Activated T-helper 17 cell treated with anti-CD3 and anti-CD28 coated beads, Interleukin-2, amount 50 U/mL, for 72 hours (primary cell): ENCODE measurements at regions not wholly inside any gene's neighbourhood (a gene's known extent, or its start where the extent isn't known, plus 50 kb on each side); places are given as distances from the start of the nearest gene placed in this dataset.

Experiments used
- ATAC-seq: fragments of 150-1000 bp; cut with Tn5 transposase; replicated peaks from 2 replicates; pipeline ENCODE4 v1.10.0; 2021; ENCODE audit warnings: mild to moderate bottlenecking, moderate library complexity
- H3K27ac Mint-ChIP-seq: one replicate; pipeline ENCODE4 v1.8.0; 2022; ENCODE audit warnings: mixed read lengths
- H3K27me3 Mint-ChIP-seq: one replicate; pipeline ENCODE4 v1.8.0; 2022; ENCODE audit warnings: mixed read lengths
- H3K36me3 Mint-ChIP-seq: one replicate; pipeline ENCODE4 v1.8.0; 2022; ENCODE audit warnings: low read depth, mild to moderate bottlenecking, mixed read lengths
- H3K4me1 Mint-ChIP-seq: one replicate; pipeline ENCODE4 v1.8.0; 2022; ENCODE audit warnings: mixed read lengths
- H3K4me3 Mint-ChIP-seq: one replicate; pipeline ENCODE4 v1.8.0; 2022; ENCODE audit warnings: mild to moderate bottlenecking, mixed read lengths
- H3K9me3 Mint-ChIP-seq: one replicate; pipeline ENCODE4 v1.8.0; 2022; ENCODE audit warnings: mixed read lengths

GRCh38 chr13:105262579-105262978, 1272.9 kb downstream of the EFNB2 start:
- H3K9me3 Mint-ChIP-seq: no peaks in the 10 kb centered on the region
- no peaks in the 10 kb centered on the region for H3K4me1 Mint-ChIP-seq
- ATAC-seq: no peak
- H3K27ac Mint-ChIP-seq: no peak overlapping the region
- H3K27me3 Mint-ChIP-seq: no peaks in the 10 kb centered on the region
- no peaks in the 10 kb centered on the region for H3K36me3 Mint-ChIP-seq
- no peak overlapping the region for H3K4me3 Mint-ChIP-seq

GRCh38 chr13:105259426-105259825, 1276.0 kb downstream of the EFNB2 start:
- Mint-ChIP-seq H3K36me3 (no peaks in the 10 kb centered on the region), H3K9me3 (no peaks in the 10 kb centered on the region), H3K4me1 (no peaks in the 10 kb centered on the region), H3K4me3 (no peak overlapping the region), H3K27me3 (no peaks in the 10 kb centered on the region), H3K27ac (no peak overlapping the region)
- no peak for ATAC-seq

GRCh38 chr13:105255472-105255871, 1280.0 kb downstream of the EFNB2 start:
- no peak for ATAC-seq
- Mint-ChIP-seq H3K27me3 (no peaks in the 10 kb centered on the region), H3K27ac (no peak overlapping the region), H3K4me3 (no peak overlapping the region), H3K36me3 (no peaks in the 10 kb centered on the region), H3K4me1 (no peaks in the 10 kb centered on the region), H3K9me3 (no peaks in the 10 kb centered on the region)

DNA sequence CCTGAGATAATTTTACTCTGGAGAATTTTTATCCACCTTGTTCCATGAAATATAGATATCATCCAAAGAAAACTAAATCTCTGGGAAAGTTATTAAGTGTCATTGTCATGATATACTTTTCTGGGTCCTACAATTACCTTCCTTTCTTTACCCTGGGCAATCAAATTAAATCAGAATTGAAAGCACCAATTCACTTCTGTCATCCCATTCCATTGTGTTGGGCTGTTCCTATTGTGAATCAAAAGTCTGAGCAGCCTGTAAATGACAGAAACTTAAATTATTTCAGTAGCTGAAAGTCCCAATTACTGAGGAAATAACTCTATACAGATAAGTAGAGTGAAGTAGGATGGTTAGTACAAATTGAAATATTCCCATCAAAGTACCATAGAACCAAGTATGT, 1284.2 kb downstream of the EFNB2 start:
- Mint-ChIP-seq H3K9me3 (no peaks in the 10 kb centered on the region), H3K27ac (no peak overlapping the region), H3K27me3 (no peaks in the 10 kb centered on the region), H3K4me1 (no peaks in the 10 kb centered on the region), H3K36me3 (no peaks in the 10 kb centered on the region), H3K4me3 (no peak overlapping the region)
- no peak for ATAC-seq

DNA sequence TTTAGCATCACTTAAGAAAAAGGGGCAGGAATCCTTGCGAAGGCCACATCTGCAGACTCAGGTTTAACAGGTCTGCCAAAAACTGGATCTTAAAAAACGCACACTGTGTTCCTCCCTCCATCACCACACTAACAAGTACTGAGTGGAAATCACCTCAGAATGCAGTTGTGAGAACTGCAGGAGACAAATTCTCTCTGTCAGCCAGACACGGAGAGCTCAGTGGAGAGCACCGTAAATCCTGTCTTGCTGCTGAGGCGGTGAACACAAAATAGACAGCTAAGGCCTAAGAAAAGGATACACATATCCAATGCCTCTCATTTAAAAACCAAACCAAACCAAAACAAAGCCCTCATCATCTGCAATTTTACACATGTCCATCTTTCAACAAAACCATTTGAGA, 1287.6 kb downstream of the EFNB2 start:
- ATAC-seq: no peak
- no peak overlapping the region for H3K27ac Mint-ChIP-seq
- H3K36me3 Mint-ChIP-seq: no peaks in the 10 kb centered on the region
- no peaks in the 10 kb centered on the region for H3K4me1 Mint-ChIP-seq
- no peaks in the 10 kb centered on the region for H3K27me3 Mint-ChIP-seq
- H3K9me3 Mint-ChIP-seq: no peaks in the 10 kb centered on the region
- H3K4me3 Mint-ChIP-seq: no peak overlapping the region

- no peaks in the 10 kb centered on the region for H3K4me1 Mint-ChIP-seq
- H3K27ac Mint-ChIP-seq: no peak overlapping the region
- H3K9me3 Mint-ChIP-seq: no peaks in the 10 kb centered on the region
- H3K27me3 Mint-ChIP-seq: no peaks in the 10 kb centered on the region
- H3K36me3 Mint-ChIP-seq: no peaks in the 10 kb centered on the region
- H3K4me3 Mint-ChIP-seq: no peak overlapping the region
- no peak for ATAC-seq
These were observed 1295.1 kb downstream of the EFNB2 start for GRCh38 chr13:105240371-105240770.

- H3K4me3 Mint-ChIP-seq: no peak overlapping the region
- ATAC-seq: no peak
- no peaks in the 10 kb centered on the region for H3K9me3 Mint-ChIP-seq
- H3K27me3 Mint-ChIP-seq: peaks cover 8% of the 10 kb centered on the region
- no peak overlapping the region for H3K27ac Mint-ChIP-seq
- H3K36me3 Mint-ChIP-seq: no peaks in the 10 kb centered on the region
- no peaks in the 10 kb centered on the region for H3K4me1 Mint-ChIP-seq
These were observed 1303.0 kb downstream of the EFNB2 start for GRCh38 chr13:105232439-105232838.

GRCh38 chr13:105232006-105232405, 1303.5 kb downstream of the EFNB2 start:
- Mint-ChIP-seq H3K4me1 (no peaks in the 10 kb centered on the region), H3K36me3 (no peaks in the 10 kb centered on the region), H3K27me3 (peaks cover 8% of the 10 kb centered on the region), H3K4me3 (no peak overlapping the region), H3K27ac (no peak overlapping the region), H3K9me3 (no peaks in the 10 kb centered on the region)
- no peak for ATAC-seq

DNA sequence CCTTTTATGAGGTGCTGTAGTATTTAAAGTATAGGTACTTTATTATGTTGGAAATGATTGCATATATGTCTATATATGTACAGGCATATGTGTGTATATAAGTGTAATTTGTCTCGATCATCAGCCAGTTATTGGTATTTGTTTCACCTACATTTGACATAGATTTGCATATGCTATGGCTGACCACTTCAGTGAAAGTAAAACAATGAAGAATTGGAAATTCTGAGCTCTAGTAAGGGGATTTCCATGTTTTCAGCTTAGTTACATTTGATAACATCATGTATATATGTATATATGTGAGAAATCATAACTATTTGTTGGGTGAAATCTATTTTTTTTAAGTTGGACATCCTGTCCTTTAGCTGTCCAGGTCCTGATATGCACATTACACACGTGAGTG, 1303.9 kb downstream of the EFNB2 start:
- H3K27me3 Mint-ChIP-seq: peaks cover 8% of the 10 kb centered on the region
- no peaks in the 10 kb centered on the region for H3K9me3 Mint-ChIP-seq
- no peak overlapping the region for H3K27ac Mint-ChIP-seq
- no peak for ATAC-seq
- H3K4me3 Mint-ChIP-seq: no peak overlapping the region
- no peaks in the 10 kb centered on the region for H3K4me1 Mint-ChIP-seq
- H3K36me3 Mint-ChIP-seq: no peaks in the 10 kb centered on the region

DNA sequence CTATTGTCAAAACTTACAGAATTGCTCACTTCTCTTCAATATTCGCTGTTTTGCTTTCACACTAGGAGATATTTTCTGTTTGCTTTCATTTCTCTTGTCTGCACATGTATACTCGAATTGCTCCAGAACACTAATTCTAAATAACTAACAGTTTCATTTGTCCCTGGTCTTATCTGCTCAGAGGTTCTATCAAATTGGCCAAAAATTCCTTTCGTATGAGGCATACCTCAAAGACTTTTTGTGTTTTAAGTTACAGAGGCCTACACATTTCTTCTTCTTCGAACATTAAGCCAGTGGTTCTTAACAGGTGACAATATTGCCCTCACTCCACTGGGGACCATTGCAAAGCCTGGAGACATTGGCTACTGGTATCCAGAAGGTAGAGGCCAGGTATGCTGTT, 1314.6 kb downstream of the EFNB2 start:
- Mint-ChIP-seq H3K36me3 (no peaks in the 10 kb centered on the region), H3K4me3 (no peak overlapping the region), H3K9me3 (no peaks in the 10 kb centered on the region), H3K27ac (no peak overlapping the region), H3K4me1 (no peaks in the 10 kb centered on the region), H3K27me3 (no peaks in the 10 kb centered on the region)
- ATAC-seq: no peak

- H3K27me3 Mint-ChIP-seq: peaks cover 3% of the 10 kb centered on the region
- no peaks in the 10 kb centered on the region for H3K4me1 Mint-ChIP-seq
- no peak for ATAC-seq
- H3K36me3 Mint-ChIP-seq: no peaks in the 10 kb centered on the region
- H3K27ac Mint-ChIP-seq: no peak overlapping the region
- H3K4me3 Mint-ChIP-seq: no peak overlapping the region
- H3K9me3 Mint-ChIP-seq: no peaks in the 10 kb centered on the region
These were observed 1315.4 kb downstream of the EFNB2 start for GRCh38 chr13:105220063-105220462.

DNA sequence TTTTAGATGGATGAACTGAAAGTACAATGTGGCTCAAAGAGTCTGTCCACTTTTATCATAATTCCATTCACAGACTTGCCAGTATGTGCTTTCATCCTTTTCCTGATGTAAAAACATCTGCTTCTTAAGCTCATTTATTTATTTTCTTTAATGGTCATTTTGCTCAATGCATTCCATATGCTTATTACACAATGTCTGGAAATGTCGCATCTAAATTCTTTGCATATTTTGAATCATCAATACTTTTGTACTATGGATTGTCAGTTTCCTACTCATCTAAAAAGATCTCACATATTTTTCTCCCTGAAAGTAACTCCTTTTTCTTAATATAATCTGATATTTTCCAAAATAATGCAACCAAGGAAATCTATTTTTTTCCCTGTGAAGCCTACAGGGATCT, 1315.8 kb downstream of the EFNB2 start:
- Mint-ChIP-seq H3K4me3 (no peak overlapping the region), H3K36me3 (no peaks in the 10 kb centered on the region), H3K9me3 (no peaks in the 10 kb centered on the region), H3K27ac (no peak overlapping the region), H3K27me3 (peaks cover 3% of the 10 kb centered on the region), H3K4me1 (no peaks in the 10 kb centered on the region)
- ATAC-seq: no peak

GRCh38 chr13:105213512-105213911, 1322.0 kb downstream of the EFNB2 start:
- ATAC-seq: no peak
- Mint-ChIP-seq H3K9me3 (no peaks in the 10 kb centered on the region), H3K4me3 (no peak overlapping the region), H3K36me3 (no peaks in the 10 kb centered on the region), H3K27ac (no peak overlapping the region), H3K27me3 (peaks cover 3% of the 10 kb centered on the region), H3K4me1 (no peaks in the 10 kb centered on the region)

GRCh38 chr13:105207572-105208293, 1327.7 kb downstream of the EFNB2 start:
- Mint-ChIP-seq H3K4me1 (no peaks in the 10 kb centered on the region), H3K27ac (no peak overlapping the region), H3K4me3 (no peak overlapping the region), H3K36me3 (no peaks in the 10 kb centered on the region), H3K27me3 (no peaks in the 10 kb centered on the region), H3K9me3 (no peaks in the 10 kb centered on the region)
- ATAC-seq: no peak

- no peak overlapping the region for H3K4me3 Mint-ChIP-seq
- ATAC-seq: no peak
- H3K27ac Mint-ChIP-seq: no peak overlapping the region
- no peaks in the 10 kb centered on the region for H3K36me3 Mint-ChIP-seq
- H3K9me3 Mint-ChIP-seq: no peaks in the 10 kb centered on the region
- no peaks in the 10 kb centered on the region for H3K27me3 Mint-ChIP-seq
- H3K4me1 Mint-ChIP-seq: no peaks in the 10 kb centered on the region
These were observed 1333.1 kb downstream of the EFNB2 start for GRCh38 chr13:105202354-105202753.

DNA sequence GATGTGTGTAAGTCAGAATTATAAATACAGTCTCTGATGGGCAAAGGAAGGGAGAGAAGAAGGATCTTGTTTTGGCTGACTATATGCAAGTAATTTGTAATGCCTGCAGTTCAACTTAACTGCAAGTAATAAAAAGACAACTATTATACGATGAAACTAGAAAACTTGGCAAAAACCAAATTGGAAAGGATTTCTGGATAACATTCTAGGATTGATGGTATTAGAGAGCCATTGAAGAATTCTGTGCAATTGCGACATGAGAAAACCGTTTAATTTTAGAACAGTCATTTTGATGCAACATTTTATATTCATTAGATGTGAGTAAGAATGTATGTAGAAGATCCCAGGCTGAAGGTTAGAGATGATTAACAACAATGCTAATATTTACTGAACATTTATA, 1334.1 kb downstream of the EFNB2 start:
- ATAC-seq: no peak
- no peaks in the 10 kb centered on the region for H3K27me3 Mint-ChIP-seq
- no peak overlapping the region for H3K4me3 Mint-ChIP-seq
- no peak overlapping the region for H3K27ac Mint-ChIP-seq
- no peaks in the 10 kb centered on the region for H3K9me3 Mint-ChIP-seq
- no peaks in the 10 kb centered on the region for H3K4me1 Mint-ChIP-seq
- H3K36me3 Mint-ChIP-seq: no peaks in the 10 kb centered on the region
